Stimulated activated CD8-positive, alpha-beta memory T cell treated with anti-CD3 and anti-CD28 coated beads, Interleukin-15, amount 100 ng/mL, for 48 hours (primary cell): ENCODE measurements at regions not wholly inside any gene's neighbourhood (a gene's known extent, or its start where the extent isn't known, plus 50 kb on each side); places are given as distances from the start of the nearest gene placed in this dataset.
"Not testable (repeated sequence)": the region's sequence is repeated elsewhere in the genome, so short reads cannot be mapped to it uniquely, and the experiment has no call there.

Experiments used
- DNase-seq, 2 donors: peaks; one replicate each; pipeline ENCODE4 v3.0.0-alpha.2; 2020; ENCODE audit warnings: low read depth in 2 of 2

GRCh38 chr16:17747081-17747756 lies 276.5 kb upstream of the XYLT1 start:
- DNase-seq = no peak

- no peak for DNase-seq
These were observed 274.3 kb upstream of the XYLT1 start for GRCh38 chr16:17744921-17745572.

- DNase-seq = no peak
These were observed 272.8 kb upstream of the XYLT1 start for GRCh38 chr16:17743578-17743977.

GRCh38 chr16:17743158-17743557 lies 272.4 kb upstream of the XYLT1 start:
- no peak for DNase-seq

- DNase-seq = not testable (repeated sequence)
These were observed 264.3 kb upstream of the XYLT1 start for GRCh38 chr16:17735099-17735498.

- no peak for DNase-seq
These were observed 259.1 kb upstream of the XYLT1 start for GRCh38 chr16:17729820-17730219.

GRCh38 chr16:17728196-17728595 lies 257.4 kb upstream of the XYLT1 start:
- no peak for DNase-seq

- no peak for DNase-seq
These were observed 253.6 kb upstream of the XYLT1 start for GRCh38 chr16:17724242-17724898.

GRCh38 chr16:17723531-17724134 lies 252.9 kb upstream of the XYLT1 start:
- DNase-seq = no peak

GRCh38 chr16:17718495-17718894 lies 247.7 kb upstream of the XYLT1 start:
- no peak for DNase-seq

- no peak for DNase-seq
These were observed 235.1 kb upstream of the XYLT1 start for GRCh38 chr16:17705847-17706246.

- DNase-seq = no peak
These were observed 225.9 kb upstream of the XYLT1 start for GRCh38 chr16:17696616-17697015.

GRCh38 chr16:17692484-17692883 lies 221.7 kb upstream of the XYLT1 start:
- no peak for DNase-seq

- no peak for DNase-seq
These were observed 221.1 kb upstream of the XYLT1 start for GRCh38 chr16:17691899-17692176.

- DNase-seq = no peak
These were observed 220.5 kb upstream of the XYLT1 start for GRCh38 chr16:17691106-17691898.

- DNase-seq = no peak
These were observed 214.7 kb upstream of the XYLT1 start for GRCh38 chr16:17685447-17685846.

GRCh38 chr16:17683281-17683680 lies 212.5 kb upstream of the XYLT1 start:
- DNase-seq = no peak

- DNase-seq = no peak
These were observed 205.4 kb upstream of the XYLT1 start for GRCh38 chr16:17676171-17676570.

- no peak for DNase-seq
These were observed 197.6 kb upstream of the XYLT1 start for GRCh38 chr16:17668386-17668785.

GRCh38 chr16:17666293-17666692 lies 195.5 kb upstream of the XYLT1 start:
- no peak for DNase-seq

GRCh38 chr16:17658881-17659280 lies 188.1 kb upstream of the XYLT1 start:
- no peak for DNase-seq

- DNase-seq = no peak
These were observed 186.3 kb upstream of the XYLT1 start for GRCh38 chr16:17657045-17657444.
